GM12892 (cell line): ENCODE measurements at regions not wholly inside any gene's neighbourhood (a gene's known extent, or its start where the extent isn't known, plus 50 kb on each side); places are given as distances from the start of the nearest gene placed in this dataset.

ENCODE experiments used
- POLR2A ChIP-seq: IDR thresholded peaks from 2 replicates; pipeline ENCODE4 v1.6.1; 2011; ENCODE audit warnings: low read depth, low read length, control low read depth
- POLR2AphosphoS5 ChIP-seq: IDR thresholded peaks from 2 replicates; pipeline ENCODE4 v1.6.1; 2011; ENCODE audit warnings: low read depth, low read length, control low read depth
- TAF1 ChIP-seq: IDR thresholded peaks from 2 replicates; pipeline ENCODE4 v1.6.1; 2011; ENCODE audit warnings: low read depth, mild to moderate bottlenecking, control low read depth, low read length, borderline replicate concordance

- TF ChIP-seq POLR2A (no peak), POLR2AphosphoS5 (no peak), TAF1 (no peak)
These were observed 612.6 kb upstream of the C16orf82 start for GRCh38 chr16:26454102-26454501.
